GM23338 (cell line): ENCODE measurements at regions not wholly inside any gene's neighbourhood (a gene's known extent, or its start where the extent isn't known, plus 50 kb on each side); places are given as distances from the start of the nearest gene placed in this dataset.

Source experiments
- ATAC-seq: fragments of 200-7000 bp; cut with Tn5 transposase; 3 replicates; pipeline ENCODE4 v1.9.1; 2020
- DNase-seq: peaks from one replicate; pipeline ENCODE4 v3.0.0-alpha.2; 2015; ENCODE audit warnings: low spot score
- H2AFZ ChIP-seq: fragments of 200-600 bp; sonication (generic); 2 replicates; pipeline ENCODE4 v1.8.0; 2016; ENCODE audit warnings: antibody characterized with exemption, mild to moderate bottlenecking, moderate library complexity
- H3F3A ChIP-seq: fragments of 200-600 bp; sonication (generic); replicated peaks from 2 replicates; pipeline ENCODE4 v1.8.0; 2017; ENCODE audit warnings: antibody characterized with exemption, mixed run types, low read depth
- H3K27ac ChIP-seq: fragments of 200-600 bp; sonication (generic); 2 replicates; pipeline ENCODE4 v1.6.1; 2016; ENCODE audit warnings: low read depth
- H3K27me3 ChIP-seq: fragments of 200-600 bp; sonication (generic); 2 replicates; pipeline ENCODE4 v1.8.0; 2016; ENCODE audit warnings: mild to moderate bottlenecking, mixed run types, moderate library complexity; ENCODE audit not compliant: insufficient read depth
- H3K36me3 ChIP-seq: fragments of 200-600 bp; sonication (generic); 2 replicates; pipeline ENCODE4 v1.8.0; 2016; ENCODE audit warnings: mild to moderate bottlenecking; ENCODE audit not compliant: insufficient read depth
- H3K4me1 ChIP-seq: fragments of 200-600 bp; sonication (generic); 2 replicates; pipeline ENCODE4 v1.8.0; 2016; ENCODE audit warnings: mild to moderate bottlenecking, moderate library complexity; ENCODE audit not compliant: insufficient read depth
- H3K4me2 ChIP-seq: fragments of 200-600 bp; sonication (generic); 2 replicates; pipeline ENCODE4 v1.7.1; 2017; ENCODE audit warnings: mixed run types
- H3K4me3 ChIP-seq: fragments of 200-600 bp; sonication (generic); 2 replicates; pipeline ENCODE4 v1.6.1; 2016; ENCODE audit warnings: mixed run types
- H3K79me2 ChIP-seq: fragments of 200-600 bp; sonication (generic); replicated peaks from 2 replicates; pipeline ENCODE4 v1.8.0; 2017; ENCODE audit warnings: mild to moderate bottlenecking; ENCODE audit not compliant: insufficient read depth
- H3K9me2 ChIP-seq: fragments of 200-600 bp; sonication (generic); 2 replicates; pipeline ENCODE4 v1.8.0; 2017; ENCODE audit not compliant: insufficient read depth
- H4K20me1 ChIP-seq: fragments of 200-600 bp; sonication (generic); replicated peaks from 2 replicates; pipeline ENCODE4 v1.8.0; 2017; ENCODE audit warnings: mild to moderate bottlenecking; ENCODE audit not compliant: insufficient read depth
- H3K27ac Mint-ChIP-seq: 2 replicates; pipeline ENCODE4 v1.8.0; 2020; ENCODE audit warnings: inconsistent platforms, mild to moderate bottlenecking, moderate library complexity, mixed read lengths
- H3K27me3 Mint-ChIP-seq: 3 replicates; pipeline ENCODE4 v1.8.0; 2022; ENCODE audit warnings: low read depth, mild to moderate bottlenecking, moderate library complexity, mixed read lengths, inconsistent platforms; ENCODE audit not compliant: insufficient read depth, poor library complexity
- H3K36me3 Mint-ChIP-seq: 3 replicates; pipeline ENCODE4 v1.8.0; 2021; ENCODE audit warnings: low read depth, mild to moderate bottlenecking, inconsistent platforms, moderate library complexity, mixed read lengths
- H3K4me1 Mint-ChIP-seq: 3 replicates; pipeline ENCODE4 v1.8.0; 2020; ENCODE audit warnings: mild to moderate bottlenecking, inconsistent platforms, mixed read lengths
- H3K4me3 Mint-ChIP-seq: 3 replicates; pipeline ENCODE4 v1.8.0; 2021; ENCODE audit warnings: moderate library complexity, mild to moderate bottlenecking, inconsistent platforms, mixed read lengths
- H3K9me3 Mint-ChIP-seq: 3 replicates; pipeline ENCODE4 v1.8.0; 2020; ENCODE audit warnings: moderate library complexity, mild to moderate bottlenecking, inconsistent platforms, mixed read lengths
- CREB1 ChIP-seq: fragments of 250-450 bp; sonication (Bioruptor Pico); IDR thresholded peaks from 2 replicates; pipeline ENCODE4 v1.5.0; 2020; ENCODE audit warnings: low read depth, mild to moderate bottlenecking, moderate library complexity
- ETS1 ChIP-seq: IDR thresholded peaks from 2 replicates; pipeline ENCODE4 v1.6.1; 2016; ENCODE audit warnings: antibody characterized with exemption
- EZH2 ChIP-seq: fragments of 200-600 bp; sonication (generic); IDR thresholded peaks from one replicate; pipeline ENCODE4 v1.8.0; 2017; ENCODE audit warnings: antibody characterized with exemption, mild to moderate bottlenecking, low read depth; ENCODE audit not compliant: unreplicated experiment
- EZH2phosphoT487 ChIP-seq: fragments of 200-600 bp; sonication (generic); IDR thresholded peaks from one replicate; pipeline ENCODE4 v1.8.1; 2018; ENCODE audit warnings: antibody characterized with exemption; ENCODE audit not compliant: unreplicated experiment
- JUNB ChIP-seq: IDR thresholded peaks from one replicate; pipeline ENCODE4 v1.6.1; 2016; ENCODE audit warnings: antibody characterized with exemption; ENCODE audit not compliant: unreplicated experiment
- NANOG ChIP-seq: IDR thresholded peaks from 2 replicates; pipeline ENCODE4 v1.6.1; 2016; ENCODE audit warnings: antibody characterized with exemption, borderline replicate concordance
- POLR2AphosphoS5 ChIP-seq: IDR thresholded peaks from 2 replicates; pipeline ENCODE4 v1.6.1; 2016; ENCODE audit warnings: antibody characterized with exemption, low read depth
- STAT1 ChIP-seq: IDR thresholded peaks from one replicate; pipeline ENCODE4 v1.6.1; 2016; ENCODE audit warnings: antibody characterized with exemption; ENCODE audit not compliant: unreplicated experiment
- ZNF114 ChIP-seq: fragments of 250-450 bp; sonication (Bioruptor Pico); IDR thresholded peaks from 2 replicates; pipeline ENCODE4 v1.5.0; 2020; ENCODE audit warnings: mild to moderate bottlenecking, moderate library complexity
- ZNF331 ChIP-seq: fragments of 250-450 bp; sonication (Bioruptor Pico); IDR thresholded peaks from 2 replicates; pipeline ENCODE4 v1.5.0; 2020; ENCODE audit warnings: low read depth, mild to moderate bottlenecking, moderate library complexity
- ZNF462 ChIP-seq: fragments of 250-450 bp; sonication (Bioruptor Pico); IDR thresholded peaks from 2 replicates; pipeline ENCODE4 v1.5.0; 2020; ENCODE audit warnings: mild to moderate bottlenecking, moderate library complexity
- TF ChIP-seq, protein P1 (sequence below), 2 experiments: fragments of 200-600 bp in 1 of 2; sonication (generic) in 1 of 2; conservative IDR thresholded peaks; 2 replicates each; pipeline versions ENCODE4 v1.5.1 to v1.6.1; 2016 to 2017; ENCODE audit warnings: antibody characterized with exemption in 2 of 2, low read depth in 2 of 2, mild to moderate bottlenecking in 2 of 2, moderate library complexity in 1 of 2
- TF ChIP-seq, protein P2 (sequence below): IDR thresholded peaks from one replicate; pipeline ENCODE4 v1.6.1; 2018; ENCODE audit warnings: antibody characterized with exemption; ENCODE audit not compliant: unreplicated experiment

- Mint-ChIP-seq H3K36me3 (no peaks in the 10 kb centered on the region), H3K4me1 (peaks cover 18% of the 10 kb centered on the region), H3K27me3 (peaks cover 4% of the 10 kb centered on the region), H3K9me3 (no peaks in the 10 kb centered on the region; the same call in 1 of the 3 replicates), H3K27ac (no peak overlapping the region), H3K4me3 (no peak overlapping the region)
- Histone ChIP-seq H2AFZ (no peak overlapping the region), H4K20me1 (no peaks in the 10 kb centered on the region), H3K36me3 (no peaks in the 10 kb centered on the region), H3F3A (no peaks in the 10 kb centered on the region), H3K4me2 (no peak overlapping the region), H3K27ac (no peak overlapping the region), H3K4me1 (peaks cover 12% of the 10 kb centered on the region; the same call in 1 of the 2 replicates), H3K4me3 (no peak overlapping the region), H3K9me2 (peaks cover 12% of the 10 kb centered on the region; the same call in 1 of the 2 replicates), H3K27me3 (no peaks in the 10 kb centered on the region), H3K79me2 (no peaks in the 10 kb centered on the region)
- no peak for DNase-seq
- no peak for ATAC-seq
- TF ChIP-seq CREB1 (CRISPR knock-in tag) (no peak), ETS1 (no peak), STAT1 (no peak), ZNF462 (no peak), ZNF114 (no peak), EZH2phosphoT487 (no peak), JUNB (no peak), EZH2 (no peak), POLR2AphosphoS5 (no peak), NANOG (no peak), ZNF331 (no peak)
- TF ChIP-seq, protein P1, sequence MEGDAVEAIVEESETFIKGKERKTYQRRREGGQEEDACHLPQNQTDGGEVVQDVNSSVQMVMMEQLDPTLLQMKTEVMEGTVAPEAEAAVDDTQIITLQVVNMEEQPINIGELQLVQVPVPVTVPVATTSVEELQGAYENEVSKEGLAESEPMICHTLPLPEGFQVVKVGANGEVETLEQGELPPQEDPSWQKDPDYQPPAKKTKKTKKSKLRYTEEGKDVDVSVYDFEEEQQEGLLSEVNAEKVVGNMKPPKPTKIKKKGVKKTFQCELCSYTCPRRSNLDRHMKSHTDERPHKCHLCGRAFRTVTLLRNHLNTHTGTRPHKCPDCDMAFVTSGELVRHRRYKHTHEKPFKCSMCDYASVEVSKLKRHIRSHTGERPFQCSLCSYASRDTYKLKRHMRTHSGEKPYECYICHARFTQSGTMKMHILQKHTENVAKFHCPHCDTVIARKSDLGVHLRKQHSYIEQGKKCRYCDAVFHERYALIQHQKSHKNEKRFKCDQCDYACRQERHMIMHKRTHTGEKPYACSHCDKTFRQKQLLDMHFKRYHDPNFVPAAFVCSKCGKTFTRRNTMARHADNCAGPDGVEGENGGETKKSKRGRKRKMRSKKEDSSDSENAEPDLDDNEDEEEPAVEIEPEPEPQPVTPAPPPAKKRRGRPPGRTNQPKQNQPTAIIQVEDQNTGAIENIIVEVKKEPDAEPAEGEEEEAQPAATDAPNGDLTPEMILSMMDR (conservative IDR thresholded peaks at IDR 0.05; ENCODE audit: low read depth in 2 of 2): no peak
- TF ChIP-seq, protein P2, sequence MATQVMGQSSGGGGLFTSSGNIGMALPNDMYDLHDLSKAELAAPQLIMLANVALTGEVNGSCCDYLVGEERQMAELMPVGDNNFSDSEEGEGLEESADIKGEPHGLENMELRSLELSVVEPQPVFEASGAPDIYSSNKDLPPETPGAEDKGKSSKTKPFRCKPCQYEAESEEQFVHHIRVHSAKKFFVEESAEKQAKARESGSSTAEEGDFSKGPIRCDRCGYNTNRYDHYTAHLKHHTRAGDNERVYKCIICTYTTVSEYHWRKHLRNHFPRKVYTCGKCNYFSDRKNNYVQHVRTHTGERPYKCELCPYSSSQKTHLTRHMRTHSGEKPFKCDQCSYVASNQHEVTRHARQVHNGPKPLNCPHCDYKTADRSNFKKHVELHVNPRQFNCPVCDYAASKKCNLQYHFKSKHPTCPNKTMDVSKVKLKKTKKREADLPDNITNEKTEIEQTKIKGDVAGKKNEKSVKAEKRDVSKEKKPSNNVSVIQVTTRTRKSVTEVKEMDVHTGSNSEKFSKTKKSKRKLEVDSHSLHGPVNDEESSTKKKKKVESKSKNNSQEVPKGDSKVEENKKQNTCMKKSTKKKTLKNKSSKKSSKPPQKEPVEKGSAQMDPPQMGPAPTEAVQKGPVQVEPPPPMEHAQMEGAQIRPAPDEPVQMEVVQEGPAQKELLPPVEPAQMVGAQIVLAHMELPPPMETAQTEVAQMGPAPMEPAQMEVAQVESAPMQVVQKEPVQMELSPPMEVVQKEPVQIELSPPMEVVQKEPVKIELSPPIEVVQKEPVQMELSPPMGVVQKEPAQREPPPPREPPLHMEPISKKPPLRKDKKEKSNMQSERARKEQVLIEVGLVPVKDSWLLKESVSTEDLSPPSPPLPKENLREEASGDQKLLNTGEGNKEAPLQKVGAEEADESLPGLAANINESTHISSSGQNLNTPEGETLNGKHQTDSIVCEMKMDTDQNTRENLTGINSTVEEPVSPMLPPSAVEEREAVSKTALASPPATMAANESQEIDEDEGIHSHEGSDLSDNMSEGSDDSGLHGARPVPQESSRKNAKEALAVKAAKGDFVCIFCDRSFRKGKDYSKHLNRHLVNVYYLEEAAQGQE: no peak
Measured at GRCh38 chr15:70308735-70309434, 211.2 kb upstream of the TLE3 start.
